ENCODE measurements at regions not wholly inside any gene's neighbourhood (a gene's known extent, or its start where the extent isn't known, plus 50 kb on each side); places are given as distances from the start of the nearest gene placed in this dataset.

DNA sequence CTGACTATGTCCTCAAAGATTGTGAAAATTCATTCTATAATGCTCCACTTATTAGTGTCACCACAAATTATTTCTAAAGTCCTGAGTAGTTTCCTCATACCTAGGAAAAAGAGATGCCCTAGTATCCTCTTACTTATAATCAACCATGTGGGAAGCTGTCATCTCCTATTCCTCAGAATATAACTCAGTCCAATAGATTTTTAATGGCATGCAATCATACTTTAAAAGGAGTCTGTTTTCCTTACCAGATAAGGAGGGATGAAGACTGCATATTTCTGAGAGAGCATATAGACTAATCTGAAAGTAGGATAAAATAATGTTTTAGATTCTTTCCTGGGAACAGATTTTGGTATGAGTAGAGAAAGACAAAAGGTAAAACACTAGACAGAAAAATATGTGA is 727.7 kb upstream of the GRM3 start:
- TF ChIP-seq, protein P1, sequence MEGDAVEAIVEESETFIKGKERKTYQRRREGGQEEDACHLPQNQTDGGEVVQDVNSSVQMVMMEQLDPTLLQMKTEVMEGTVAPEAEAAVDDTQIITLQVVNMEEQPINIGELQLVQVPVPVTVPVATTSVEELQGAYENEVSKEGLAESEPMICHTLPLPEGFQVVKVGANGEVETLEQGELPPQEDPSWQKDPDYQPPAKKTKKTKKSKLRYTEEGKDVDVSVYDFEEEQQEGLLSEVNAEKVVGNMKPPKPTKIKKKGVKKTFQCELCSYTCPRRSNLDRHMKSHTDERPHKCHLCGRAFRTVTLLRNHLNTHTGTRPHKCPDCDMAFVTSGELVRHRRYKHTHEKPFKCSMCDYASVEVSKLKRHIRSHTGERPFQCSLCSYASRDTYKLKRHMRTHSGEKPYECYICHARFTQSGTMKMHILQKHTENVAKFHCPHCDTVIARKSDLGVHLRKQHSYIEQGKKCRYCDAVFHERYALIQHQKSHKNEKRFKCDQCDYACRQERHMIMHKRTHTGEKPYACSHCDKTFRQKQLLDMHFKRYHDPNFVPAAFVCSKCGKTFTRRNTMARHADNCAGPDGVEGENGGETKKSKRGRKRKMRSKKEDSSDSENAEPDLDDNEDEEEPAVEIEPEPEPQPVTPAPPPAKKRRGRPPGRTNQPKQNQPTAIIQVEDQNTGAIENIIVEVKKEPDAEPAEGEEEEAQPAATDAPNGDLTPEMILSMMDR (IDR thresholded peaks at IDR 0.05): no peak
- no peak for TF ChIP-seq POLR2A (IDR thresholded peaks at IDR 0.05)
